ENCODE measurements at regions not wholly inside any gene's neighbourhood (a gene's known extent, or its start where the extent isn't known, plus 50 kb on each side); places are given as distances from the start of the nearest gene placed in this dataset.

DNA sequence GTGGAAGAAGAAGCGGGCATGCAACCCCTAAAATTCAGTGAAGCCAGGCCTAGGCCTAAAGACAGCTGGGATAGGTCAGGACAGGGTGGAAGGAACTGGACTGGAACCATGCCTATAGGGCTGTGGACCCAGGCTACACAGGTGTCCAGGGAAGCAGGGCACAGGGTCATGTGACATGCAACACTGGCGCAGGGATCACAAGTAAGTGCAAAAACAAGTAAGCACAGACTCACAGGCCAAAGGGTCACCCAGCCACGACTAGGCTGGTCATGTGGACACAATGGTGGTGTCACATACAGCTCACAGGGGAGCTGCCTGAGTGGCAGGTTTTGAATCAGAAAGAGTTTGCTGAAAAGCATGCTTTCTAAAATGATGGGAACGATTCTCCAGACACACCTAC lies 195.7 kb downstream of the SPTSSA start:
- no peak for TF ChIP-seq HDAC3 (IDR thresholded peaks at IDR 0.05; ENCODE audit: borderline replicate concordance, partially characterized antibody)
- no peak for TF ChIP-seq HDAC6 (IDR thresholded peaks at IDR 0.05; ENCODE audit: low read depth, low read length)
- in situ Hi-C loops (cut with MboI) = no loop called here
- Histone ChIP-seq H3K4me1 (replicated peaks in 1 of 2; ENCODE audit: control insufficient read depth in 2 of 2, insufficient read depth in 2 of 2, low read length in 2 of 2) (no peaks in the 10 kb centered on the region), H3K4me2 (ENCODE audit: insufficient read depth, low read length) (no peak overlapping the region), H3K79me2 (ENCODE audit: control insufficient read depth, insufficient read depth, low read length) (no peaks in the 10 kb centered on the region), H3K4me3 (no peak overlapping the region), H3K27ac (ENCODE audit: extremely low read depth, low read depth, low read length) (no peak overlapping the region), H2AFZ (ENCODE audit: low read depth, low read length) (no peak overlapping the region), H3K27me3 (ENCODE audit: control insufficient read depth in 2 of 2, insufficient read depth in 2 of 2, low read length in 2 of 2) (no peaks in the 10 kb centered on the region), H3K9me1 (ENCODE audit: control insufficient read depth, insufficient read depth, low read length) (no peaks in the 10 kb centered on the region), H4K20me1 (replicated peaks; ENCODE audit: control insufficient read depth, insufficient read depth, low read length) (no peaks in the 10 kb centered on the region), H3K9me3 (replicated peaks; ENCODE audit: control insufficient read depth, insufficient read depth, low read depth, low read length) (no peaks in the 10 kb centered on the region), H3K36me3 (ENCODE audit: control insufficient read depth, insufficient read depth, low read length) (no peaks in the 10 kb centered on the region), H3K9ac (ENCODE audit: insufficient read depth in 1 of 2, low read depth in 2 of 2, low read length in 2 of 2) (no peak overlapping the region)
- BruUV-seq (replicated peaks) = no TSS peak
- CTCF ChIA-PET (ENCODE audit: low intra/inter-chr PET ratio) = no interaction called here
- no peak for FAIRE-seq
- intact Hi-C loops (cut with micrococcal nuclease) = no loop called here
- no peak for ATAC-seq
- no peak for DNase-seq (ENCODE audit: extremely low read depth in 1 of 4, low spot score in 3 of 4)
- WGBS (ENCODE audit: insufficient coverage, low coverage, missing lambda C conversion rate) = 0% methylated on average over 4 of the region's 4 CpGs
- POLR2A ChIA-PET = no interaction called here

DNA sequence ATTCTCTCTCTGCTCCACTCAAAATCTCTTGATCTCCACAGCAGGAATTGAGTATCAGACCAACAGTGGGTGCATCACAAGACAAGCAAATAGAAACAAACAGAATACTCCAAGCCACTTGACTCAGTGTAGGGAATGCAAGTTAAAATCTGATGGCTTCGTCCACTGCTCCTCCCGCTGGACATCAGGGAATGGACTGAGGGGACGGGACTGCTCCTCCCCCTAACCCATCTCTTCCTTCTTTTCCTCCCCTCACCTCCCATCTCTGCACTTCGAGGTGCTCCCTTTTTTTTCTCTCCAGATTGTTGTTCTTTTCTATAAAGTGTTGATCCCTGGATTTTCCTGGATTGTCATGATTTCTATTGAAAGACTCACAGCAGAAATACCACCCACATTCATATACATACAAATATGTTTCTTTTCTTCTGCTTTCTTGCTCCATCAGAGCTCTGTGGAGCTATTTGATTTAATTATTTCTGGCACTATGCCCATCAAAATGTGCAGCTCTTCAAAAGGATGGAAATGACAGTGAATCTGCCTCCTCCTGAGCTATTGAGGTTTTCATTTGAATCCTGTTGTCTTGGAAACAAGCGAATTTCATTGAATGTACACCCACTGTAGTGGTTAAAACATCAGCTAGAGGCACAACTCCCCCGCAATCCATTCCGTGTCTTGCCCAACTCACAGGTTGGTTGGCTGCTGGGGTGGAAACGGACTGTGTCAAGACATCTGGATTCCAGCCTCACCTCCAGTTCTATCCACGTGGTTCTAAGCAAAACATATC lies 199.7 kb downstream of the SPTSSA start:
- in situ Hi-C loops (cut with MboI) (no loop called here), intact Hi-C loops (cut with micrococcal nuclease) (no loop called here)
- no TSS peak for BruUV-seq (replicated peaks)
- no peak for FAIRE-seq
- Histone ChIP-seq H3K27me3 (ENCODE audit: control insufficient read depth in 2 of 2, insufficient read depth in 2 of 2, low read length in 2 of 2) (no peaks in the 10 kb centered on the region), H3K4me3 (no peak overlapping the region), H3K27ac (ENCODE audit: extremely low read depth, low read depth, low read length) (no peak overlapping the region), H3K4me2 (ENCODE audit: insufficient read depth, low read length) (no peak overlapping the region), H3K79me2 (ENCODE audit: control insufficient read depth, insufficient read depth, low read length) (no peaks in the 10 kb centered on the region), H3K4me1 (replicated peaks in 1 of 2; ENCODE audit: control insufficient read depth in 2 of 2, insufficient read depth in 2 of 2, low read length in 2 of 2) (no peaks in the 10 kb centered on the region), H3K9me1 (ENCODE audit: control insufficient read depth, insufficient read depth, low read length) (no peaks in the 10 kb centered on the region), H2AFZ (ENCODE audit: low read depth, low read length) (no peak overlapping the region), H3K9ac (ENCODE audit: insufficient read depth in 1 of 2, low read depth in 2 of 2, low read length in 2 of 2) (no peak overlapping the region), H4K20me1 (replicated peaks; ENCODE audit: control insufficient read depth, insufficient read depth, low read length) (no peaks in the 10 kb centered on the region), H3K36me3 (ENCODE audit: control insufficient read depth, insufficient read depth, low read length) (no peaks in the 10 kb centered on the region), H3K9me3 (replicated peaks; ENCODE audit: control insufficient read depth, insufficient read depth, low read depth, low read length) (no peaks in the 10 kb centered on the region)
- WGBS (ENCODE audit: insufficient coverage, low coverage, missing lambda C conversion rate) = 0% methylated on average over 8 of the region's 9 CpGs
- POLR2A ChIA-PET = interaction anchor here (1.0 to 1.3 kb wide), 2 partner anchors 12 to 19 kb away, joined by 3 read pairs; no protein-coding TSS in a partner anchor
- CTCF ChIA-PET (ENCODE audit: low intra/inter-chr PET ratio) = no interaction called here
- ATAC-seq = no peak
- DNase-seq (ENCODE audit: extremely low read depth in 1 of 4, low spot score in 3 of 4) = no peak
- no peak for TF ChIP-seq NFYB (IDR thresholded peaks at IDR 0.05; ENCODE audit: extremely low read depth, insufficient read length)
- TF ChIP-seq SMARCA5 (IDR thresholded peaks at IDR 0.05) = no peak
- TF ChIP-seq, protein P1, sequence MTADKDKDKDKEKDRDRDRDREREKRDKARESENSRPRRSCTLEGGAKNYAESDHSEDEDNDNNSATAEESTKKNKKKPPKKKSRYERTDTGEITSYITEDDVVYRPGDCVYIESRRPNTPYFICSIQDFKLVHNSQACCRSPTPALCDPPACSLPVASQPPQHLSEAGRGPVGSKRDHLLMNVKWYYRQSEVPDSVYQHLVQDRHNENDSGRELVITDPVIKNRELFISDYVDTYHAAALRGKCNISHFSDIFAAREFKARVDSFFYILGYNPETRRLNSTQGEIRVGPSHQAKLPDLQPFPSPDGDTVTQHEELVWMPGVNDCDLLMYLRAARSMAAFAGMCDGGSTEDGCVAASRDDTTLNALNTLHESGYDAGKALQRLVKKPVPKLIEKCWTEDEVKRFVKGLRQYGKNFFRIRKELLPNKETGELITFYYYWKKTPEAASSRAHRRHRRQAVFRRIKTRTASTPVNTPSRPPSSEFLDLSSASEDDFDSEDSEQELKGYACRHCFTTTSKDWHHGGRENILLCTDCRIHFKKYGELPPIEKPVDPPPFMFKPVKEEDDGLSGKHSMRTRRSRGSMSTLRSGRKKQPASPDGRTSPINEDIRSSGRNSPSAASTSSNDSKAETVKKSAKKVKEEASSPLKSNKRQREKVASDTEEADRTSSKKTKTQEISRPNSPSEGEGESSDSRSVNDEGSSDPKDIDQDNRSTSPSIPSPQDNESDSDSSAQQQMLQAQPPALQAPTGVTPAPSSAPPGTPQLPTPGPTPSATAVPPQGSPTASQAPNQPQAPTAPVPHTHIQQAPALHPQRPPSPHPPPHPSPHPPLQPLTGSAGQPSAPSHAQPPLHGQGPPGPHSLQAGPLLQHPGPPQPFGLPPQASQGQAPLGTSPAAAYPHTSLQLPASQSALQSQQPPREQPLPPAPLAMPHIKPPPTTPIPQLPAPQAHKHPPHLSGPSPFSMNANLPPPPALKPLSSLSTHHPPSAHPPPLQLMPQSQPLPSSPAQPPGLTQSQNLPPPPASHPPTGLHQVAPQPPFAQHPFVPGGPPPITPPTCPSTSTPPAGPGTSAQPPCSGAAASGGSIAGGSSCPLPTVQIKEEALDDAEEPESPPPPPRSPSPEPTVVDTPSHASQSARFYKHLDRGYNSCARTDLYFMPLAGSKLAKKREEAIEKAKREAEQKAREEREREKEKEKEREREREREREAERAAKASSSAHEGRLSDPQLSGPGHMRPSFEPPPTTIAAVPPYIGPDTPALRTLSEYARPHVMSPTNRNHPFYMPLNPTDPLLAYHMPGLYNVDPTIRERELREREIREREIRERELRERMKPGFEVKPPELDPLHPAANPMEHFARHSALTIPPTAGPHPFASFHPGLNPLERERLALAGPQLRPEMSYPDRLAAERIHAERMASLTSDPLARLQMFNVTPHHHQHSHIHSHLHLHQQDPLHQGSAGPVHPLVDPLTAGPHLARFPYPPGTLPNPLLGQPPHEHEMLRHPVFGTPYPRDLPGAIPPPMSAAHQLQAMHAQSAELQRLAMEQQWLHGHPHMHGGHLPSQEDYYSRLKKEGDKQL (CRISPR knock-in tag; IDR thresholded peaks at IDR 0.05; ENCODE audit: borderline replicate concordance) = no peak
- no peak for TF ChIP-seq HDAC8 (tag; IDR thresholded peaks at IDR 0.05)
- no peak for TF ChIP-seq HMGN3 (IDR thresholded peaks at IDR 0.05; ENCODE audit: borderline replicate concordance, extremely low read depth, insufficient read length, low read depth, low read length)
- TF ChIP-seq SMC3 (conservative IDR thresholded peaks at IDR 0.05; ENCODE audit: insufficient read depth, low read depth, low read length) = no peak

Data from K562 (cell line).